Skeletal muscle satellite cell (primary cell): ENCODE measurements at regions not wholly inside any gene's neighbourhood (a gene's known extent, or its start where the extent isn't known, plus 50 kb on each side); places are given as distances from the start of the nearest gene placed in this dataset.

Experiments
- H3K27me3 ChIP-seq: 2 replicates; pipeline ENCODE4 v1.7.0; 2013; ENCODE audit warnings: low read length; ENCODE audit not compliant: control insufficient read depth, insufficient read depth
- H3K36me3 ChIP-seq: 2 replicates; pipeline ENCODE4 v1.7.0; 2013; ENCODE audit warnings: mild to moderate bottlenecking, control low read depth, low read length; ENCODE audit not compliant: insufficient read depth
- H3K4me1 ChIP-seq: 2 replicates; pipeline ENCODE4 v1.7.0; 2013; ENCODE audit warnings: low read length; ENCODE audit not compliant: control insufficient read depth, insufficient read depth
- H3K4me2 ChIP-seq: 2 replicates; pipeline ENCODE4 v1.7.0; 2013; ENCODE audit warnings: mild to moderate bottlenecking, low read length
- H3K4me3 ChIP-seq: 2 replicates; pipeline ENCODE4 v1.7.0; 2013; ENCODE audit warnings: low read length
- H3K9ac ChIP-seq: 2 replicates; pipeline ENCODE4 v1.7.0; 2013; ENCODE audit warnings: mild to moderate bottlenecking, low read depth, low read length, moderate library complexity
- H3K9me3 ChIP-seq: replicated peaks from 2 replicates; pipeline ENCODE4 v1.7.0; 2013; ENCODE audit warnings: mild to moderate bottlenecking, control low read depth, low read length

DNA sequence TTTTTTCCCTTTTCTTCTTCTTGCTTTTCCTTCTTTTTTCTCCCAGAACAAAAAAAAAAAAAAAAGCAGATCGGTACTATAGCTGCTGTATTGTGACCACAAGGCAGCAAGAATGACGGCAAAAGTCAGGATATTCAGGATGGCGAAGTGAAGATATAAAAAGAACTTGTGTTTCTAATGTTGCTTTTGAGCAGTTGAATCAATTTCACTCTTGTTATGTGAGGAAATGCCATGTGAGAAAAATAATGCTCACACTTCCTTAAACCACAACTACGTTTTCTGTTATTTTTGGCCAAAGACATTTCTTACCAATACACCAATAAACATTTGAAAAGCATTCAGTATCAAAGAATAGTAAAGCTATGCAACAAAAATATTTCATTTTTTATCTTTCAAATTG, 510.5 kb downstream of the HACE1 start:
- no peak overlapping the region for H3K9ac ChIP-seq
- no peaks in the 10 kb centered on the region for H3K4me1 ChIP-seq
- no peak overlapping the region for H3K4me3 ChIP-seq
- no peaks in the 10 kb centered on the region for H3K36me3 ChIP-seq
- H3K27me3 ChIP-seq, result no peaks in the 10 kb centered on the region
- no peak overlapping the region for H3K4me2 ChIP-seq
- peaks cover 3% of the 10 kb centered on the region for H3K9me3 ChIP-seq

DNA sequence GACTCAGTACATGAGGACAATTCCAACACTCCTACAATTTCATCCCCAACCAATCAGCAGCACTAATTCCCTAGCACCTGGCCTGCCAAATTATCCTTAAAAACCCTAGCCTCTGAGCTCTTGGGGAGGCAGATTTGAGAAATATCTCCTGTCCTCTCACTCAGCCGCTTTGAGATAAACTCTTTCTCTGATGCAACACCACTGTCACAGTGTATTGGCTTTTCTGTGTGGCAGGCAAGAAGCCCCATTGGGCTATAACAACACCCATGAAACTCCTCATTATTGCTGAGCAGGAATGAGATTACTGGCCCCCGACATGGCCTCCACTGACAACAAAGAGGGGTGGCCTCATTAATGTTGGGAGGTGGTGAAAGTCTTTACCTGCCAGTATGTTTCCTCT, 515.5 kb downstream of the HACE1 start:
- peaks cover 3% of the 10 kb centered on the region for H3K9me3 ChIP-seq
- no peaks in the 10 kb centered on the region for H3K36me3 ChIP-seq
- H3K4me3 ChIP-seq, result no peak overlapping the region
- H3K27me3 ChIP-seq, result no peaks in the 10 kb centered on the region
- no peak overlapping the region for H3K4me2 ChIP-seq
- no peak overlapping the region for H3K9ac ChIP-seq
- no peaks in the 10 kb centered on the region for H3K4me1 ChIP-seq

DNA sequence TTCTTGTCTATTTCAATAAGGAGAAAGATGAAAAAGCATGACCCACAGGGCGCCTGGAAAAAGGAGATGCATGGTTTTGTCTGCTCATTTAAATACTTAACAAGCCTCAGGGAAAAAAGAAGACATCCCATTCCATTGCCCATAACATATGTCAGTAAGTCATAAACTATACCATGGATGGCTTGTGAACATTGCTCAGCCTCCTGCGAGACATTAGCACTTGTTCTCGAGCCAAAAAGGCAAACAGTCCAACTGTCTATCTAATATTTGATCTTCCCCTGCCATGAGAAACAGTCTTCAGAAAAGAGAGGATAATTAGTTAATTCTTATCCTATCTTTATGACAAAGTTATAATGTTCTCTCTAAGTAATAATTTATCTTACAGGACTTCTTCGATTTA, 527.4 kb downstream of the HACE1 start:
- Histone ChIP-seq H3K9ac (no peak overlapping the region), H3K4me1 (no peaks in the 10 kb centered on the region), H3K4me2 (no peak overlapping the region), H3K9me3 (no peaks in the 10 kb centered on the region), H3K27me3 (no peaks in the 10 kb centered on the region), H3K4me3 (no peak overlapping the region), H3K36me3 (no peaks in the 10 kb centered on the region)

DNA sequence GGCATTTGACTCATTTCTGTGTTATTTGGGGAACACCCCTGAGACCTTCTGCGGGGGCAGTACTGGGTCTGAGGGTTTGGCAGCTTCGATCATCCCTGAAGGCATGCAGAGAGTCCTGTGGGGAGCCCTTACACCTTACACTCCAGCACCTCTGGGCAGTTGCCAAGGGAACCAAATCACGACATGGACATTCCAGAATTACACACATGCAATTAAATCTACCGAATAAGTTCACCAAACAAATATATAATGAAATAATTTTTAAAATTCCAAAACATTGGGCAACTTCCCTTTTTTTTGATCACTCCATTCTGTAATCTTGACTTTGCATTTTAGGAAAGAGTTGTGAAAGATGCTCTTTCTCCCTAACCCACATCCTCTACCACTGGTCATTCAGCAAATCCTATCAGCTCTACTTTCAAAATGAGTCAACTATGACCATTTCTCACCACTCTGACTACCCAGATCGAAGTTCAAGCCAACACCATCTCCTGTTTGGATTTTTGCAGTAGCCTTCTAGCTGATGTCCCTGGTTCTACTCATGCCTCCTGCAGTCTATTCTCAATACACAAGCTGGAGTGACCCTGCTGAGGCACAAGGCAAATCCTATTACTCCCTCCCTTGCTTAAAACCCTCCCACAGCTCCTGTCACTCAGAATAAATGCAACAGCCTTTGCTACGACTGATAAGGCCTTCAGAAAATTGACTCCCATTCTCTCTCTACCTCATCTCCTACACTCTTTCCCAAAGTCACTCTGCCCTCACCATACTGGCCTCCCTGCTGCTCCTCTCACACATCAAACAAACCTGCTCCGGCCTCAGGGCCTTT, 533.3 kb downstream of the HACE1 start:
- H3K4me2 ChIP-seq, result no peak overlapping the region
- H3K4me3 ChIP-seq, result no peak overlapping the region
- no peaks in the 10 kb centered on the region for H3K27me3 ChIP-seq
- no peaks in the 10 kb centered on the region for H3K4me1 ChIP-seq
- H3K9me3 ChIP-seq, result no peaks in the 10 kb centered on the region
- H3K36me3 ChIP-seq, result no peaks in the 10 kb centered on the region
- H3K9ac ChIP-seq, result no peak overlapping the region

DNA sequence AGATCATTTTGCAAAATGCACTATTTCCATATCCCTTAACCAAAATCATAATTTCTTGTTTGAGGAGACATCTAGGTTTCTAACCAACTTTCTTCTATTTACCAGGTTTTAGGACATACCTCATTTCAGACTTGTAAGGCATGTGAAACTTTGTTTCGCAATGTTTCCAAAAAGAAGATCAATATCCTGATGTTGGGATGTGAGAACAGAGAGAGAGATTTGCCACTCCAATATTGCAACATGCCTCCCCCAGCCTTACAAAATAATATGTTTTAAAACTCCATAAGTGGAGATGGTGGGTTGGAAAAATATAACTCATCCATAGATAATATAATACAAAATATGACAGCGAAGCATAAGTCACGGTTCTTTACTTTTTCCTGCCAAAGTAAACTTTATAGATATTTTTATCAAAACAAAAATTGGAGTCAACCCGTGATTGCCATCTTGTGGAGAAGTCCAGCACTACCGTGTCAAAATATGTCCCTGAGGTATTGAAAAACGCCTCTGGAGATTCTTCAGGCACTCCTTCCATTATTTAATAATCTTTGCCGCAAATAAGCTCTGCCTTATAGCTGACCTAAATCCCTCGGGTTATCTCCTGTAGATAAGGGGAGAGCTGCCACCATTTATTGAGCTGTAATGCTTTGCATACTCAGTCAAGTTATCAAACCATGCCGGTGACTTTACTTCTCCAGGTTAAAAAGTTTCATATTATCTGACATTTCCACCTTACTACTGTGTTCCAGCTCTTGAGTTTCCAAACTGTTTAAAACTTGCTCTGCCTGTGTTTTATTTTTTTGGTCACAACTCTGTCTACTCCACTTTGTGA, 534.2 kb downstream of the HACE1 start:
- no peaks in the 10 kb centered on the region for H3K27me3 ChIP-seq
- no peak overlapping the region for H3K9ac ChIP-seq
- no peak overlapping the region for H3K4me3 ChIP-seq
- no peaks in the 10 kb centered on the region for H3K36me3 ChIP-seq
- H3K4me2 ChIP-seq, result no peak overlapping the region
- no peaks in the 10 kb centered on the region for H3K9me3 ChIP-seq
- H3K4me1 ChIP-seq, result no peaks in the 10 kb centered on the region

DNA sequence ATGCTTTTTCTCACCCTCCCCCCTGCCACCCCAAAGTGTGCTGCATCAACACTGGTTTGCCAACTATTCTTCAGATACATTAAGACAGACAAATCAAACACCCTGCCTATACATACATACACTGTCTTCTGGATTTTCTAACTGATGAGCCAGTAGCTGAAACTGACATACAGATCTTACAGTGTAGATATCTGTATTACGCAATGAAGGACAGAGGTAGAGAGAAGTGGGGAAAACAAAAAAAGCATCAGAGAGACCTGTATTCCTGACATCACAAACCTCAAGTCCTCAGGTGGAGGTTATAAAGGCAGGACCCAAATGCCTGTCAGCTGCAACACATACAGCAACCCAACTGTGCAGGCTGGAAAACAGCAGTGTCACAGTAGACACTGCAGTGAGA, 535.4 kb downstream of the HACE1 start:
- no peaks in the 10 kb centered on the region for H3K9me3 ChIP-seq
- no peak overlapping the region for H3K4me3 ChIP-seq
- no peaks in the 10 kb centered on the region for H3K27me3 ChIP-seq
- H3K9ac ChIP-seq, result no peak overlapping the region
- H3K4me1 ChIP-seq, result no peaks in the 10 kb centered on the region
- no peaks in the 10 kb centered on the region for H3K36me3 ChIP-seq
- no peak overlapping the region for H3K4me2 ChIP-seq

DNA sequence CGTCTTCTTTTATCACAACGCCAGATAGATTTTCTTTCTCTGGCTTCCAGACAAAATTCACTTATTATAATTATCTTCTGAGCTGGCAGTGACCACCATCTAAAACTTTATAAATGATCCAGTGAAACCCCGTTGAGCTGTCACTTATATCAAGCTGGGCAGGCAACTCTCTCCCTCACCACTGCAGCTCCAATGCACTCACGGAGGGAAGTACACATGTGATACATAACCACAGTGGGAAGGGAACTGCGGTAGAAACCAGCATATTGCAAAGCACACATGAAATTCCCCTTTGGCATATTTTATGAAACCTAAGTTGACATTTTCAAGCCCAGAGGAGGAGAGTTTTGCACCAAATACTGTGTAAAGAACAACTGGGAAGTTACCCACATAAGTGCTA, 536.9 kb downstream of the HACE1 start:
- no peaks in the 10 kb centered on the region for H3K9me3 ChIP-seq
- no peaks in the 10 kb centered on the region for H3K27me3 ChIP-seq
- H3K4me1 ChIP-seq, result no peaks in the 10 kb centered on the region
- H3K4me2 ChIP-seq, result no peak overlapping the region
- no peak overlapping the region for H3K9ac ChIP-seq
- H3K36me3 ChIP-seq, result no peaks in the 10 kb centered on the region
- no peak overlapping the region for H3K4me3 ChIP-seq

DNA sequence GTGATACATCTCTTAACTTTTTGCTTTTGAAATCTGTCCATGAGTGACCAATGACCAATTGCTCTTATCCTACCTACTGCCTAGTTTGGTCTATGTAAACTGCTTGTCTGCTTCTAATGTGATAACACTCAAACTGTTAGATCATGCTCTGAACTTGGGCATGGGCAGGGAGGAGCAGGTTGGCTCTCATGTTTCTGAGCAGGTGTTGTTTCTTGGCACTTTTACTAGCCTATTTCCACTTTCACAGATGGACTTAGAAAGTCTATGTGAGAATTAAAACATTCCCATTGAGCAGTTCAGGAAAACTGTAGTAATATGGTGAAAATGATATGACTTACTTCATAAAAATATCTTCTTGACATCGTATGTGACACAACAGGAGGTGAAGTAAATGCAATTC, 538.4 kb downstream of the HACE1 start:
- no peaks in the 10 kb centered on the region for H3K36me3 ChIP-seq

DNA sequence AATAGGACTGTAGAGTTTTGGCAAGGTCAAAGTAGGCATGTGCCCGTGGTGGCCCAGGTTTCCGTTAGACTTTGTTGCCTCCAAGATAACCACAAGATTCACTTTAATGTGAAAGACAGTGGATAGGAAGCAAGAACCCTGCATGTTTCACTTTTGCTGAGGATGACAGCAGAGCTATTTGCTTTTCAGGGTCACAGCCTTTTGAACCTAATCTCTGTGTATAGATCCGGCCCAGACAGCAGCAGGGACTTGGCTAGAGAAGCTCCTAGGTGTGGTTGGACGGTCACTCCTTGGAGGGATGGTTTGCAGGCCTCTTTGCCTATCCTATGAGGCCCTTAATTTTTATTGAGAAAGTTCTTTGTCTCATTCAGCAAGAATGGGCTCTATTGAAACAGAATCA, 538.8 kb downstream of the HACE1 start:
- no peak overlapping the region for H3K4me2 ChIP-seq
- no peaks in the 10 kb centered on the region for H3K4me1 ChIP-seq
- H3K4me3 ChIP-seq, result no peak overlapping the region
- H3K27me3 ChIP-seq, result no peaks in the 10 kb centered on the region
- no peak overlapping the region for H3K9ac ChIP-seq
- H3K9me3 ChIP-seq, result no peaks in the 10 kb centered on the region
- H3K36me3 ChIP-seq, result no peaks in the 10 kb centered on the region

More for the DNA sequence above, 538.4 kb downstream of the HACE1 start:
- Histone ChIP-seq H3K4me3 (no peak overlapping the region), H3K9ac (no peak overlapping the region), H3K4me2 (no peak overlapping the region), H3K9me3 (no peaks in the 10 kb centered on the region), H3K4me1 (no peaks in the 10 kb centered on the region), H3K27me3 (no peaks in the 10 kb centered on the region)

DNA sequence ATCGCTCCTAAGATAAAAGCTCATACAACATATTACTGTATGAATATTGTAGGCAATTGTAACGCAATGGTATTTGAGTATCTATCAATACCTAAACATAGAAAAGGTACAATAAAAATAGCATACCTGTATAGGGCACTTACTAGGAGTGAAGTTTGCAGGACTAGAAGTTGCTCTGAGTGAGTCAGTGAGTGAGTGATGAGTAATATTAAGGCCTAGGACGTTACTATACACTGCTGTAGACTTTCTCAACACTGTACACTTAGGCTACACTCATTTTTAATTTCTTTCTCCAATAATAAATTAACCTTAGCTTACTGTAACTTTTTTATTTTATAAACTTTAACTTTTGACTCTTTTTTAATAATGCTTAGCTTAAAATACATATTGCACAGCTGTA, 546.9 kb downstream of the HACE1 start:
- no peaks in the 10 kb centered on the region for H3K36me3 ChIP-seq
- H3K4me3 ChIP-seq, result no peak overlapping the region
- no peak overlapping the region for H3K4me2 ChIP-seq
- no peak overlapping the region for H3K9ac ChIP-seq
- no peaks in the 10 kb centered on the region for H3K4me1 ChIP-seq
- H3K27me3 ChIP-seq, result no peaks in the 10 kb centered on the region
- H3K9me3 ChIP-seq, result no peaks in the 10 kb centered on the region

DNA sequence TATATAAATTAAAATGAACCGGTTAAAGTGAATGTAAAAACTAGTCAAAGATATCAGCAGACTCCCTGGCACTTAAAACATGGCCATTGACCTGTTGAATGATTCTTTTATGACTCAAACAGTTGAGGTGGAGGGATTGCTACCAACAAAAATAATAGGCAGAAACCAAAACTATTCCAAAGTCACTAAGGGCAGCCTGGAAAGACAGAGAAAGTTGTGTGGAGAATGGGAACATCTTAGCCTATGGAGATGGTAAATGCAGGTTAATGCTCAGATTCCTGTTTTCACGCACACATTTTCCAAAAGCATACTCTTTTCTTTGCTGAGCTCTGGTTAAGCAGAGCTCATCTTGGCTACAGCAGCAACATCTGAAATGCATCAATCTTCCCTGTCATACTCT, 553.5 kb downstream of the HACE1 start:
- Histone ChIP-seq H3K9me3 (peaks cover 3% of the 10 kb centered on the region), H3K4me3 (no peak overlapping the region), H3K27me3 (no peaks in the 10 kb centered on the region), H3K36me3 (no peaks in the 10 kb centered on the region), H3K9ac (no peak overlapping the region), H3K4me1 (no peaks in the 10 kb centered on the region), H3K4me2 (no peak overlapping the region)
